Epithelial cell of prostate (primary cell): ENCODE measurements at regions not wholly inside any gene's neighbourhood (a gene's known extent, or its start where the extent isn't known, plus 50 kb on each side); places are given as distances from the start of the nearest gene placed in this dataset.

Experiments
- DNase-seq: peaks from one replicate; pipeline ENCODE4 v3.0.0-alpha.2; 2011; ENCODE audit warnings: low read depth, low spot score
- H3K27ac ChIP-seq: fragments of 450-650 bp; 2 replicates; pipeline ENCODE4 v1.5.1; 2017; ENCODE audit warnings: mild to moderate bottlenecking

- no peak for DNase-seq
- no peak overlapping the region for H3K27ac ChIP-seq
Measured at GRCh38 chr10:124221356-124222317, 128.2 kb upstream of the CHST15 start.

GRCh38 chr10:124220971-124221355, 127.6 kb upstream of the CHST15 start:
- H3K27ac ChIP-seq: no peak overlapping the region
- DNase-seq: no peak

DNA sequence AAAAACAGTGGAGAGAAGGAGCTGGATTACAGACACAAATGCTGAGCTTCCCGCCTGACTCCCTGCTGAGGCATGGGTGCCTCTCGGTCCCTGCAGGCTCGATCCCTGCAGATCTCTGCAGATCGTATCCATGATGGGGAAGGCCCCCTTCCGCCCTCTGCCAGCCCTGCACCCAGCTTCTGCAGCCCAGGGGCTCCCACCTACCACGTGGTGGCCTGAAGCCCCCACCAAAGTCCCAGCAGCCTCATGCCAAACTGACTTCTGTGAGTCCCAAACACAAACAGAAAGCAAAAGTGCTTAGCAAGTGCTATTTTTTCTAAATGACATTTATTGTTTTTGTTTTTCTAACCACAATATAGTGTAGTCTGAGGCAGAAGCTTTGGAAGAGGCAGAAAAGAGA, 127.1 kb upstream of the CHST15 start:
- H3K27ac ChIP-seq: no peak overlapping the region
- no peak for DNase-seq

- no peak for DNase-seq
- H3K27ac ChIP-seq: no peak overlapping the region
Measured at GRCh38 chr10:124219655-124220054, 126.3 kb upstream of the CHST15 start.

- H3K27ac ChIP-seq: no peak overlapping the region
- no peak for DNase-seq
Measured at GRCh38 chr10:124219062-124219461, 125.7 kb upstream of the CHST15 start.

- peak; percentile 33 for DNase-seq
- H3K27ac ChIP-seq: no peak overlapping the region
Measured at GRCh38 chr10:124217906-124218804, 124.8 kb upstream of the CHST15 start.

DNA sequence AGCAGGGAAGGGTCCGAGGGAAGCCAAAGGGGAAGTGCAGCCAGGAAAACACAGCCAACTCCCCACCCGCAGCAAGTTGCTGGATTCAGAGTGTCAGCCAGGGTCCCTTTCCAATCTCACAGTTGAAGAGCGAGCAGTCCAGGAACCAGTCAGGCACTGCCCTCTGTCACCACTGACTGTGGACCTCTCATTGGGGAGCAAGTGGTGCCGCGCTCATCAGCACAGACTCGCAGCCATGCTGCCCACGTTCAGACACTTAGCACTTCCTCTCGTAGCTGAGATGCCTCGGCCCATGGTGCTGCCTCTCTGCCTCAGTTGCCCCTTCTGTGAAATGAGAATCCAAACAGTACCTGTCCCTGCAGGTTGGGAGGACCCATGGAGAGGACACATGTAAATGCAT, 123.6 kb upstream of the CHST15 start:
- no peak overlapping the region for H3K27ac ChIP-seq
- no peak for DNase-seq

GRCh38 chr10:124214610-124215375, 121.4 kb upstream of the CHST15 start:
- no peak overlapping the region for H3K27ac ChIP-seq
- no peak for DNase-seq

- H3K27ac ChIP-seq: no peak overlapping the region
- no peak for DNase-seq
Measured at GRCh38 chr10:124213899-124214510, 120.6 kb upstream of the CHST15 start.

DNA sequence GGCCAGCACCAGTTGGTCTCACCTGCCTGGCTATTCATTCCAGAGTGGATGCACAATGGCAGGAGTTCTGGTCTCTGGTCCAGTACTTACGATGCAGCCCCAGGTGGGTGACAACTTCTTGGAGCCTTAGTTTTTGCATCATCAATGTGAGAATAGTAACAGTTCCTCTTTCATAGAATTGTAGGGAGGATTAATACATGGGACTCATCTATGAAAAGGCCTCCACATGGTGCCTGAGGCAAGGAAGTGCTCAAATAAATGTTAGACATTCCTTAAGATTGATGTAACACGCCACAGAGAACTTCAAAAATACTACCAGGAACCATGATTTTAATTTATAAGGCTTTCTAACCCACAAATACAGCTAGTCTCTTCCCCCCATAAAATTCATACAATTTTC, 120.1 kb upstream of the CHST15 start:
- no peak overlapping the region for H3K27ac ChIP-seq
- peak; percentile 14 for DNase-seq

- no peak for DNase-seq
- H3K27ac ChIP-seq: peak overlapping the region; percentile 28
Measured at GRCh38 chr10:124212702-124213101, 119.3 kb upstream of the CHST15 start.

DNA sequence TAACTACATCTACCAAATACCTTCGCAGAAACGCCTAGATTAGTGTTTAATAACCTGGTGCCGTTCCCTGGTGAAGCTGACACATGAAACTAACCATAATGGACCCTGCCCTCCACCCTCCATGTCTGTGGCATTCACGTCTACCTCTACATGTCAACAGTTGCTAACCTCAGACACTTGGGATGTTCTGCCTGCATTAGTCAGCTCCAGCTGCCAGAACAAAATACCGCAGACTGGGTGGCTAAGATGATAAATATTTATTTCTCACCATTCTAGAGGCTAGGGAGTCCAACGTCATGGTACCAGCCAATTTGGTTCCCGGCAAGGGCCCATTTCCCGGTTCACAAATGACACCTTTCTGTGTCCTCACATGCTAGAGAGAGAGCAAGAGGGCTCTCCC, 118.5 kb upstream of the CHST15 start:
- peak; percentile 46 for DNase-seq
- peak overlapping the region; percentile 28 for H3K27ac ChIP-seq

GRCh38 chr10:124210263-124210662, 116.9 kb upstream of the CHST15 start:
- no peak for DNase-seq

DNA sequence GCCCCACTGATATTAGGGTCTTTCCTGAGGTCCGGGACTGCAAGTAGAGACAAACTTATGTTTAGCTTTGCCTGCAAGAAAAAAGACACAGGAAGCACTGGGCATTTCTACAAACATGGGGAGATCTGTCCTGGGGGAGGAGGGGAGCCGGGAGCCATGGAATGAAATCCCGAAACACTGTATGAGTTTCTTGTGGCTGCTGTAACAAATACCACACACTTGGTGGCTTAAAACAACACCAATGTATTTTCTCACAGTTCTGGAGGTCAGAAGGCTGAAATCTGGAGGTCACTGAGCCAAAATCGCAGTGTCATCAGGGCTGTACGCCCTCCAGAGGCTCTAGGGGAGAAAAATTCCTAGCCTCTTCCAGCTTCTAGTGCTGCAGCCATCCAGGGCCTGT, 114.0 kb upstream of the CHST15 start:
- H3K27ac ChIP-seq: no peak overlapping the region
- no peak for DNase-seq

More at GRCh38 chr10:124210263-124210662, 116.9 kb upstream of the CHST15 start:
- H3K27ac ChIP-seq: no peak overlapping the region

DNA sequence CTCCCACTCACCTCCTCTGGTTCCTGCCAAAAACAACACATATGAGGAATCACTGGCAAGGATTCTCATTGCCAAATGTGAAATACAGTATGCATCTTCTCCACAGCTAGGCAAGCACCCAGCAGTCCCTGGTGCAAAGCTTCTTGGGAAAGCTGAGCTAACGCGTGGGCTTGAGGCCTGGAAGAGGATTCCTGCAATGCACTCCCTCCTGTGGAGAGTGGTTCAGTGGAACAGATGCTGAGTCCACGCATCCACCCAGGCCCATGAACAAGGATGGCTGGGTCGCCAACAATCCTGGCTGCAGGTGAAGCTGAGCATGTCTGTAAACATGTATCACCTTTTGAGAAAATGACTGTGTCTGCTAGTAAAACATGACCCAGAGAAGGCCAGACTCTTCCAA, 113.2 kb upstream of the CHST15 start:
- H3K27ac ChIP-seq: no peak overlapping the region
- no peak for DNase-seq

DNA sequence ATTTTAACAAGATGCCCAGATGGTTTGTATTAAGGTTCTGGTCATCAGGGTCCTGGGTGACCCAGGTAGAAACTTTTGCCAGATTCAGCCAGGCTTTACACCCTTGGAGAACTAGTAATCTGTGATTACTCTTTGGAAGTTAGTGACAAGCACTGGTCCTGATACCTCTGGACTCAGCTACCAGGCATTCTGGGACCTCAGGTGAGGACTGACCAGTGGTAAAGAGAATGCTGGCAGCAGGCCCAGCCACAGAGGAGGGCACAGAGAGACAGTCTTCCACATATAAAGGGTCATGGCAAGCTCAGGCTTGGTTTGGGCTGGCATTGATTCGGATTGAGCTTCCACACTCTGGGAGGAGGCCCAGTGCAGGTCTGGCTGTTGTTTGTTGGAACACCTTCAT, 112.0 kb upstream of the CHST15 start:
- no peak for DNase-seq
- H3K27ac ChIP-seq: no peak overlapping the region

DNA sequence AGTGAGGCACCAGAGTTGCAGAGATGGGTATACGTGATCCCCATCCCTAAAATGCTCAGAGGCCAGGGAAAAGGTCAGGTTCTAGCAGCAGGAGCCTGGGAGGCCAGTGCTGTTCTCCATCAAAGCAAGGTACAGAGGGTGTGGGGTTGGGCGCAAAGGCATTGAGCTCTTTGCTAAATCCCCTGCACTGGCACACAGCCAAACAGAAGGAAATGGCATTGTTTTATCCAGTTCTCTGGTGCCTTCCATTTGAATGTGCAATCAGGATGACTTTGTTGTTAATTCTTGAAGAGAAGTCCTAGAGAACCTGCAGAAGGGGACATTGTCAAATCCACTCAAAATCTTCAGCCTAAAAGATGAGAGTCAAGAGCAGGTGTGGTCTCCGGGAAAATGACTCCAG, 111.3 kb upstream of the CHST15 start:
- no peak for DNase-seq
- H3K27ac ChIP-seq: no peak overlapping the region

- no peak for DNase-seq
- no peak overlapping the region for H3K27ac ChIP-seq
Measured at GRCh38 chr10:124200011-124200410, 106.6 kb upstream of the CHST15 start.

- no peak for DNase-seq
- H3K27ac ChIP-seq: no peak overlapping the region
Measured at GRCh38 chr10:124198871-124199270, 105.5 kb upstream of the CHST15 start.

GRCh38 chr10:124198125-124198501, 104.7 kb upstream of the CHST15 start:
- DNase-seq: no peak
- no peak overlapping the region for H3K27ac ChIP-seq
